Upper lobe of right lung (tissue), 1 donor: ENCODE measurements at regions not wholly inside any gene's neighbourhood (a gene's known extent, or its start where the extent isn't known, plus 50 kb on each side); places are given as distances from the start of the nearest gene placed in this dataset.

ENCODE experiments used
- ATAC-seq: fragments of 200-7000 bp; cut with Tn5 transposase; one replicate; pipeline ENCODE4 v1.9.1; 2020; ENCODE audit warnings: mild to moderate bottlenecking, moderate library complexity
- DNase-seq: peaks from one replicate; pipeline ENCODE4 v3.0.0-alpha.2; 2020
- H3K27ac ChIP-seq: fragments of 200-600 bp; one replicate; pipeline ENCODE4 v1.8.0; 2022
- H3K27me3 ChIP-seq: fragments of 200-600 bp; one replicate; pipeline ENCODE4 v1.8.0; 2022; ENCODE audit warnings: mild to moderate bottlenecking
- H3K36me3 ChIP-seq: fragments of 200-600 bp; one replicate; pipeline ENCODE4 v1.8.0; 2022
- H3K4me1 ChIP-seq: fragments of 200-600 bp; one replicate; pipeline ENCODE4 v1.8.0; 2022
- H3K4me3 ChIP-seq: fragments of 200-600 bp; one replicate; pipeline ENCODE4 v1.8.0; 2022; ENCODE audit warnings: mild to moderate bottlenecking
- H3K9me3 ChIP-seq: fragments of 200-600 bp; one replicate; pipeline ENCODE4 v1.8.0; 2022
- intact Hi-C: fragments of 100-400 bp; cut with DNase I; formaldehyde crosslinking; loops from one replicate; pipeline ENCODE4 v1.11.0; 2022
- TF ChIP-seq, protein P1 (sequence below): fragments of 200-600 bp; IDR thresholded peaks from one replicate; pipeline ENCODE4 v1.8.0; 2022; ENCODE audit warnings: antibody characterized with exemption
- donor health status: DM: no; HTN: yes; CAD: no; lungs with severe emphysema.

DNA sequence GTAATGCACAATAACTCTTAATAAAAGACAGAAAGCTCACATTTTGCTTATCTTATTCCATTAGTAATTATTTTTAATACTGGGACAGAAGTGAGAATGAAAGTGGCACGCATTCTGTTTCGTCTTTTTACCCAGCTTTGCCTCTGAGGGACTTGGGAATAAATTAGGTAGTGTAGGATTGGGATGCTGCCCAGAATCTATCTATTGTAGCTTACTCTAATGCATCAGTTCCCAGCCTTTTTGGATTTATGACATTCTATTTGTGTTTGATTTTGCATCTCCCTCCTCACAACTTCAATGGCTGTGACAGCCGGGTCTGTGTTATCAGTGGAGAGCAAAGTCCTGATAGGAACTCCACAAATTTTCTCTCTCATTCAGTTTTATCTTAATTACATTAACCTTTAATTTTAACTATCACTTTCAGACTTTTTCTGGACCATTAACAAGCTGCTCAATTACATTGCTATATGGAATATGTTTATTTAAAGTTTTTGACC lies 62.9 kb upstream of the TULP4 start:
- Histone ChIP-seq H3K4me3 (no peak overlapping the region), H3K27me3 (no peaks in the 10 kb centered on the region), H3K4me1 (no peaks in the 10 kb centered on the region), H3K27ac (no peak overlapping the region), H3K9me3 (no peaks in the 10 kb centered on the region), H3K36me3 (no peaks in the 10 kb centered on the region)
- no peak for DNase-seq
- intact Hi-C loops = no loop called here
- TF ChIP-seq, protein P1, sequence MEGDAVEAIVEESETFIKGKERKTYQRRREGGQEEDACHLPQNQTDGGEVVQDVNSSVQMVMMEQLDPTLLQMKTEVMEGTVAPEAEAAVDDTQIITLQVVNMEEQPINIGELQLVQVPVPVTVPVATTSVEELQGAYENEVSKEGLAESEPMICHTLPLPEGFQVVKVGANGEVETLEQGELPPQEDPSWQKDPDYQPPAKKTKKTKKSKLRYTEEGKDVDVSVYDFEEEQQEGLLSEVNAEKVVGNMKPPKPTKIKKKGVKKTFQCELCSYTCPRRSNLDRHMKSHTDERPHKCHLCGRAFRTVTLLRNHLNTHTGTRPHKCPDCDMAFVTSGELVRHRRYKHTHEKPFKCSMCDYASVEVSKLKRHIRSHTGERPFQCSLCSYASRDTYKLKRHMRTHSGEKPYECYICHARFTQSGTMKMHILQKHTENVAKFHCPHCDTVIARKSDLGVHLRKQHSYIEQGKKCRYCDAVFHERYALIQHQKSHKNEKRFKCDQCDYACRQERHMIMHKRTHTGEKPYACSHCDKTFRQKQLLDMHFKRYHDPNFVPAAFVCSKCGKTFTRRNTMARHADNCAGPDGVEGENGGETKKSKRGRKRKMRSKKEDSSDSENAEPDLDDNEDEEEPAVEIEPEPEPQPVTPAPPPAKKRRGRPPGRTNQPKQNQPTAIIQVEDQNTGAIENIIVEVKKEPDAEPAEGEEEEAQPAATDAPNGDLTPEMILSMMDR = no peak
- no peak for ATAC-seq

GRCh38 chr6:158251565-158251964 lies 60.7 kb upstream of the TULP4 start:
- Histone ChIP-seq H3K4me1 (peaks cover 12% of the 10 kb centered on the region), H3K27ac (no peak overlapping the region), H3K4me3 (no peak overlapping the region), H3K27me3 (no peaks in the 10 kb centered on the region), H3K9me3 (no peaks in the 10 kb centered on the region), H3K36me3 (no peaks in the 10 kb centered on the region)
- intact Hi-C loops = no loop called here
- no peak for ATAC-seq
- TF ChIP-seq, protein P1 = no peak
- no peak for DNase-seq

DNA sequence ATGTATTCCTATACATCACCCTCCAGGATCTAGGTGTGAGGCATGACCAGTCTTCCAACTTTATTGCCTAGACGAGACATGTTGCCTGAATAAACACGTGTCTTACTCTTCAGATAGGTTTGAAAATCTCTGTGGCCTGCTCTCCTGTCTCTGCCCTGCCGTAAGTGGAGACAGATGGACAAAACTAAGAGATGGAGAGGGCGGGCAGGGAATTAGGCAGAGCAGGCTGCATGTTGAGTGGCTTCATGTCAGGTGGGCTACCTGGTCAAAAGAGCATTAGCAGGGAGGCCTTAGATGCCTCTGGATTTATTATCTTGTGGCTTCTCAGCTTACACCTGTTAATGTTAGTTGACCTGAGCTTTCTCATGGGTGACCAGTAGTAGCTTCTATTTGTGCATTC lies 59.0 kb upstream of the TULP4 start:
- intact Hi-C loops = no loop called here
- TF ChIP-seq, protein P1 = no peak
- Histone ChIP-seq H3K9me3 (no peaks in the 10 kb centered on the region), H3K27ac (no peak overlapping the region), H3K36me3 (no peaks in the 10 kb centered on the region), H3K4me1 (peaks cover 12% of the 10 kb centered on the region), H3K4me3 (no peak overlapping the region), H3K27me3 (no peaks in the 10 kb centered on the region)
- DNase-seq (no peak), ATAC-seq (no peak)

DNA sequence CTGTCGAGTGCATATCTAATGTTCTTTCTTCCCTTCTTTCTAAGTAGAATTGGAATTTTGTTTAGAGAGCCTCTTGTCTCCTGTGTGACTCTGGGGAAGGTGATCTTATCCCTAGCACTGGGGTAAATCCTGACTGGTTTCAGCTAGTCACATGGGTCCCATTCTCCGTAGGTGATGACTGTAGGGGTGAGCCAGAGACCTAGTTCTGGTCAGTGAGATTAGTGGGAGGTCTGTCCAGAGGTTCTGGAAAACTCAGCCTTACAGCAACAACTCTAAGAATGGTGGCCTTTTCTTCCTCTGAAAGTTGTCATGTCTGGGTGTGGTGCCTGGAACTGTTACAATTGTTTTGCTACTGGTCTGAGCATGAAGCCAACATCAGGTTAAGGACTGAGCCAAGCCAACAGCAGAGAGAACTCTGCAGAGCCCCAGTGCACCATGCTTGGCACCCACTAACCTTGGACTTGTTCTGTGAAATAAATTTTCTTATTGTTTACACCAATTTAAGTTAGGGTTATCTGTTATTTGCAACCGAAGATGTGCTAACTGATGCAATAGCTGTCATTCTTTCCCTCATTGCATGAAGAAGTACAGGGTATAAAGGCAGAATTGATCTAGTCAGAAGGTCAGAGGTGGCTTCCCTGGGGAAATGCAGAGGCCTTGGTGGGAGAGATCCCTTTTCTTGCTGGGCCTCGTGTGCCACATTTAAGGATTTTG lies 56.8 kb upstream of the TULP4 start:
- ATAC-seq (no peak), DNase-seq (no peak)
- Histone ChIP-seq H3K27ac (no peak overlapping the region), H3K4me1 (peaks cover 12% of the 10 kb centered on the region), H3K27me3 (no peaks in the 10 kb centered on the region), H3K4me3 (no peak overlapping the region), H3K9me3 (no peaks in the 10 kb centered on the region), H3K36me3 (no peaks in the 10 kb centered on the region)
- TF ChIP-seq, protein P1 = no peak
- intact Hi-C loops = no loop called here

DNA sequence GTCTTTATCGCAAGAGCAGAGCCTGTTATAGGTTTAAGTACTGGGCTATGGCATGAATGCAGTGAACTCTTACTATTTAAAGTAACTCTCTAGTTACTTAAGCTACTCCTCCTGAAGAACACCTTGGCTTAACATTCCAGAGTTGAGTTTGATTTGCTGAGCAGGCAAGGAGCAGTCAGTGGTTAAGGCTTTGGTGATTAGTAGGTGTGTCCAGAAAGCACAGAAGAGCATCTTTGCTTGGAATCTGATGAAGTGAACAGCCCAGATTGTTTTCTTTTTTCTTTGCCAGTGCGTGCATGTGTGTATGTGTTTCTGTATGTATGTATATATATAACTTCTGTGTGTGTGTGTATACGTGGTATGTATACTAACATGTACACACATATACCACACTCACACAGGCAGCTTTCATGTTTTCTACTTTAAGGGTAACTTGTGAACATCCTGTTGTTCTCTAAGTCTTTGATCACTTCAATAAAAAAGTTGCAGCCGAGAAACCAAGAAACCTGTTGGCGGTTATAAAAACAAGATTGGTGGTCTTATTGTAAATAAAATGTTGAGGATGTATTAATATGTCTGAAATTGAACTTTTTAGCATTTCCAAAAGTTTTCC lies 56.2 kb upstream of the TULP4 start:
- intact Hi-C loops = no loop called here
- TF ChIP-seq, protein P1 = no peak
- Histone ChIP-seq H3K4me1 (peaks cover 12% of the 10 kb centered on the region), H3K9me3 (no peaks in the 10 kb centered on the region), H3K4me3 (no peak overlapping the region), H3K27me3 (no peaks in the 10 kb centered on the region), H3K36me3 (no peaks in the 10 kb centered on the region), H3K27ac (no peak overlapping the region)
- DNase-seq (no peak), ATAC-seq (peak; percentile 65)
